AG10803 (cell line): ENCODE measurements at regions not wholly inside any gene's neighbourhood (a gene's known extent, or its start where the extent isn't known, plus 50 kb on each side); places are given as distances from the start of the nearest gene placed in this dataset.

Experiments used
- DNase-seq: peaks from one replicate; pipeline ENCODE4 v3.0.0; 2010; ENCODE audit warnings: low read depth
- H3K4me3 ChIP-seq: 2 replicates; pipeline ENCODE4 v1.5.1; 2011; ENCODE audit warnings: mild to moderate bottlenecking, low read length, control low read depth
- CTCF ChIP-seq: conservative IDR thresholded peaks from 2 replicates; pipeline ENCODE4 v1.5.1; 2011; ENCODE audit warnings: mild to moderate bottlenecking, low read length, control low read depth, inconsistent platforms

GRCh38 chr12:90327793-90328743 is 619.4 kb upstream of the ATP2B1 start:
- no peak for DNase-seq
- no peak overlapping the region for H3K4me3 ChIP-seq
- no peak for TF ChIP-seq CTCF

- no peak for DNase-seq
- TF ChIP-seq CTCF, result no peak
- H3K4me3 ChIP-seq, result no peak overlapping the region
Measured at GRCh38 chr12:90323217-90323616, 614.6 kb upstream of the ATP2B1 start.

- DNase-seq, result no peak
- H3K4me3 ChIP-seq, result no peak overlapping the region
- no peak for TF ChIP-seq CTCF
Measured at GRCh38 chr12:90322006-90322405, 613.4 kb upstream of the ATP2B1 start.

- H3K4me3 ChIP-seq, result no peak overlapping the region
- no peak for DNase-seq
- TF ChIP-seq CTCF, result no peak
Measured at GRCh38 chr12:90321369-90321768, 612.7 kb upstream of the ATP2B1 start.

- no peak for TF ChIP-seq CTCF
- no peak for DNase-seq
- no peak overlapping the region for H3K4me3 ChIP-seq
Measured at GRCh38 chr12:90311561-90311960, 602.9 kb upstream of the ATP2B1 start.

- no peak for DNase-seq
- TF ChIP-seq CTCF, result no peak
- H3K4me3 ChIP-seq, result no peak overlapping the region
Measured at GRCh38 chr12:90305379-90305778, 596.7 kb upstream of the ATP2B1 start.

- DNase-seq, result no peak
- no peak for TF ChIP-seq CTCF
- no peak overlapping the region for H3K4me3 ChIP-seq
Measured at GRCh38 chr12:90304231-90304630, 595.6 kb upstream of the ATP2B1 start.
